AG04449 (cell line): ENCODE measurements at regions not wholly inside any gene's neighbourhood (a gene's known extent, or its start where the extent isn't known, plus 50 kb on each side); places are given as distances from the start of the nearest gene placed in this dataset.

ENCODE experiments used
- CTCF ChIA-PET: fragments of 350-600 bp; formaldehyde crosslinking; extraction: SDS; loops from one replicate; lab custom pipeline; 2021; ENCODE audit warnings: antibody characterized with exemption; lab: Yijun Ruan, JAX
- POLR2A ChIA-PET: fragments of 400-600, 350-600 bp; formaldehyde crosslinking; extraction: SDS; loops from one replicate; lab custom pipeline; 2020; ENCODE audit warnings: antibody characterized with exemption, inconsistent platforms; lab: Yijun Ruan, JAX
- DNase-seq: peaks from one replicate; pipeline ENCODE4 v3.0.0-alpha.2; 2010; ENCODE audit warnings: low read depth, low spot score
- H3K4me3 ChIP-seq: 2 replicates; pipeline ENCODE4 v1.5.1; 2011; ENCODE audit warnings: low read depth, mild to moderate bottlenecking, control low read depth, low read length
- TF ChIP-seq, protein P1 (sequence below): IDR thresholded peaks from one replicate; pipeline ENCODE4 v1.5.1; 2011; ENCODE audit warnings: mild to moderate bottlenecking, moderate library complexity, low read length, control low read depth, inconsistent platforms; ENCODE audit not compliant: insufficient read depth; ENCODE audit errors: missing control alignments

DNA sequence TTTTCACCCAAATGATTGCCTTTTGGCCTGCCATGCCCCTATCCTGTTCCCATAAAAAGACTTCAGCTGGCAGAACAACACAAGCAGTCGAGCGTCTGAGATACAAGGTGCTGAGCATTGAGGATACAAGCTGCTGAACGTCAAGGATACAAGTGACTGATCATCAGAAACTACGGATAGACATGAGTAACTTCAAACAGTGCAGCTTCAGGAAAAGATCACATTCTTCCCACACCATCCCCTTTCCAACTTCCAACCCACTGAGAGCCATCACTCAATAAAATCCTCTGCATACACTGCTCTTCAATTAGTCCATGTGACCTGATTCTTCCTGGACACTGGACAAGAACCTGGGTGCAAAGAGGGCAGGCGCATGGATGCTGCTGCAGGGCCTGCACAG lies 1198.9 kb downstream of the ROBO2 start:
- POLR2A ChIA-PET, result no interaction called here
- TF ChIP-seq, protein P1, sequence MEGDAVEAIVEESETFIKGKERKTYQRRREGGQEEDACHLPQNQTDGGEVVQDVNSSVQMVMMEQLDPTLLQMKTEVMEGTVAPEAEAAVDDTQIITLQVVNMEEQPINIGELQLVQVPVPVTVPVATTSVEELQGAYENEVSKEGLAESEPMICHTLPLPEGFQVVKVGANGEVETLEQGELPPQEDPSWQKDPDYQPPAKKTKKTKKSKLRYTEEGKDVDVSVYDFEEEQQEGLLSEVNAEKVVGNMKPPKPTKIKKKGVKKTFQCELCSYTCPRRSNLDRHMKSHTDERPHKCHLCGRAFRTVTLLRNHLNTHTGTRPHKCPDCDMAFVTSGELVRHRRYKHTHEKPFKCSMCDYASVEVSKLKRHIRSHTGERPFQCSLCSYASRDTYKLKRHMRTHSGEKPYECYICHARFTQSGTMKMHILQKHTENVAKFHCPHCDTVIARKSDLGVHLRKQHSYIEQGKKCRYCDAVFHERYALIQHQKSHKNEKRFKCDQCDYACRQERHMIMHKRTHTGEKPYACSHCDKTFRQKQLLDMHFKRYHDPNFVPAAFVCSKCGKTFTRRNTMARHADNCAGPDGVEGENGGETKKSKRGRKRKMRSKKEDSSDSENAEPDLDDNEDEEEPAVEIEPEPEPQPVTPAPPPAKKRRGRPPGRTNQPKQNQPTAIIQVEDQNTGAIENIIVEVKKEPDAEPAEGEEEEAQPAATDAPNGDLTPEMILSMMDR, result no peak
- no peak for DNase-seq
- CTCF ChIA-PET, result no interaction called here
- H3K4me3 ChIP-seq, result no peak overlapping the region

DNA sequence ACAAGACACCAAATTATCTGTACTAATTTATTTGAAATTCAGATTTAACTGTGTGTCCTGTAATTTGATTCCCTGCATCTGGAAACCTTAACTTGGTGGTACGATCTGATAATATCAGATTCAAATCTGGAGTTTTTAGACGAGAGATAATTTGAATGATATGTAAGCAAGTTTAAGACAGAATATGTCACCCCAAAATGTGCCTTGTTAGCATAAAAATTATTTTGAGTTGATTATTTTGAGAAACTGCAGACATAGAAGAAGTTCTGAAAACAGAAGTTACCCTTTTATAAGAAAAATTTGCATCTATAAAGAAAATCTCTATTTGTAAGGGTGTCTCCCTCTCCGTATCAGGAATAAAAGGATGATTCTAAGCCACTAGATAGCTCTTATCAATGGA lies 1202.8 kb downstream of the ROBO2 start:
- ChIA-PET CTCF (no interaction called here), POLR2A (no interaction called here)
- DNase-seq, result no peak
- H3K4me3 ChIP-seq, result no peak overlapping the region
- TF ChIP-seq, protein P1, result no peak

DNA sequence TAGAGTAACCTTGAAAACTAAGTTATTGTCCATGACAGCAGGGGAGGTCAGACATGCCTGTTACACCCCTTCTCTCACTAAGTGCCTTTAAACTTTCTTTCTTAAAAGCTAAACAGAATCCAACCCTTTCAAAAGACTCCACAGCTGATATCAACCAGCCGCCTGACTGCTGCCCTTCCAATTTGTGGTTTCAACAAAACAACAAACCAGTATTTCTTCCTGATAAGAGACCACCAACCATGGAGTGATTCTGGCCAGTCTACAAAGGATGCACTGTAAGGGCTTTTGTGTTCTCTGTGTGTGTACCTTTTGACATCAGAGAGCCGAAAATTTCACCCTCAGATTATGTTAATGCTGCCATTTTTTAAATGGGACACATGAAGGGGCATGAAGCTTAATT lies 1204.2 kb downstream of the ROBO2 start:
- ChIA-PET POLR2A (no interaction called here), CTCF (interaction anchor here (0.6 kb wide), 1 partner anchor 17 kb away, joined by 3 read pairs; no protein-coding TSS in a partner anchor)
- DNase-seq, result no peak
- no peak overlapping the region for H3K4me3 ChIP-seq
- TF ChIP-seq, protein P1, result no peak

DNA sequence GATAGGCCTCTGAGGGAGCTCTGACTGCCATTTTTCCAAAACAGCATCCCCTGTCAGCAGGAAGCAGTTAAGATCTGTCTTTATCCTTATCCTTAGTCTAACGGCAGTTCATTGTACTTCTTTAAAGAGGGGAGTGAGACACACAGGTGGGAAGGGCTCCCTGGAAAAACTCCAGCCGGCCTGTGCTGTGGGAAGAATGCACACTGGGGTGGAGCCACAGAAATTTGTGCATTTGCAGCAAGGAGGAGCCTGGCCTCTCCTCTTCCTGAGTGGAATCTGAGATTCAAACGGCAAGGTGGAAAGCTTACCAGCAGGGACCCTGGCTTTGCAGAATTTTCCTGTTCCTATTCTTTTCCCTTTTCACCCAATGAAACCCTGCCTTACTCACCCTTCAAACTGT lies 1209.4 kb downstream of the ROBO2 start:
- TF ChIP-seq, protein P1, result no peak
- ChIA-PET POLR2A (no interaction called here), CTCF (interaction anchor here (1.1 kb wide), 1 partner anchor 34 kb away, joined by 3 read pairs; no protein-coding TSS in a partner anchor)
- no peak for DNase-seq
- no peak overlapping the region for H3K4me3 ChIP-seq

DNA sequence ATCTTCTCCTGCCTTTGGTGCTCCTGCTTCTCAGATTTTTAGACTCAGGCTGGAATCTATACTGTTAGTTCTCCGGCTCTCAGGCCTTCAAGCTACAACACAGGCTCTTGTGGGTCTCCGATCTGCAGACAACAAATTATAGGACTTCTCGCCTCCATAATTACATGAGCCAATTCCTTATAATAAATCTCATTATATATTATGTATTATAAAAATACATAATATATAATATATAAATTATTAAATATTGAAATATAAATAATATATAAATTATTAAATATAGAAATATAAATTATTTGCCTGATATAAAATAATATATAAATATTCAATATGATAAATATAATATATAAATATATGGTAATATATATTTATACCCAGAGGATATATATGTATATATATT lies 1214.0 kb downstream of the ROBO2 start:
- H3K4me3 ChIP-seq, result no peak overlapping the region
- ChIA-PET POLR2A (no interaction called here), CTCF (no interaction called here)
- TF ChIP-seq, protein P1, result no peak
- DNase-seq, result no peak

DNA sequence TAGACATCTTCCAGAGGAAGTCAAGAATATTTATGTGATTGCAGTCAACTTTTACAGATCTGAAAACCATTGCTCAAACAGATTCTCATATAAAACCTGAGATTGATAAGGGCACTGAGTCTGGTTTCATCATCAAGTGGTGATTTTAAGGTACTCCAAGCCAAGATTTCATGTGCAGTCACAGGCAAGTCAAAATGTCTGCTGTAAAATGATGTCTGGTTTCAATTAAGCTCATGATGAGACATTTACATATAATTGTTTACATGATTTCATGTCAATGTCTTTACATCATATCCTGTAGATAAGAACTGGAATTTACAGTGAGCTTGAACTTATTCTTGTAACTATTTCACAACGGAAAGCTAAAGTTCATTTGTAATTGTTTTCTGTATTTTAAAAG lies 1215.5 kb downstream of the ROBO2 start:
- POLR2A ChIA-PET, result no interaction called here
- TF ChIP-seq, protein P1, result no peak
- no peak overlapping the region for H3K4me3 ChIP-seq
- peak; percentile 68 for DNase-seq
- CTCF ChIA-PET, result interaction anchor here (1.0 kb wide), 1 partner anchor 15 kb away, joined by 3 read pairs; no protein-coding TSS in a partner anchor
